GM12865 (cell line): ENCODE measurements at regions not wholly inside any gene's neighbourhood (a gene's known extent, or its start where the extent isn't known, plus 50 kb on each side); places are given as distances from the start of the nearest gene placed in this dataset.

Experiments used
- DNase-seq: peaks from one replicate; pipeline ENCODE4 v3.0.0; 2010; ENCODE audit warnings: low read depth
- H3K4me3 ChIP-seq: 2 replicates; pipeline ENCODE4 v1.5.1; 2011; ENCODE audit warnings: mild to moderate bottlenecking, low read depth, low read length, control low read depth
- CTCF ChIP-seq: IDR thresholded peaks from 2 replicates; pipeline ENCODE4 v1.5.1; 2011; ENCODE audit warnings: low read length, control low read depth, low read depth, inconsistent platforms; ENCODE audit not compliant: insufficient read depth; ENCODE audit errors: missing control alignments

GRCh38 chr10:90302758-90303481 is 554.9 kb downstream of the HTR7 start:
- H3K4me3 ChIP-seq, result no peak overlapping the region
- TF ChIP-seq CTCF, result no peak
- no peak for DNase-seq

- no peak overlapping the region for H3K4me3 ChIP-seq
- no peak for DNase-seq
- no peak for TF ChIP-seq CTCF
Measured at GRCh38 chr10:90304533-90304932, 553.3 kb downstream of the HTR7 start.

GRCh38 chr10:90306187-90306586 is 551.7 kb downstream of the HTR7 start:
- DNase-seq, result no peak
- no peak for TF ChIP-seq CTCF

GRCh38 chr10:90308223-90308622 is 549.6 kb downstream of the HTR7 start:
- DNase-seq, result no peak
- no peak overlapping the region for H3K4me3 ChIP-seq
- no peak for TF ChIP-seq CTCF

More at GRCh38 chr10:90306187-90306586, 551.7 kb downstream of the HTR7 start:
- no peak overlapping the region for H3K4me3 ChIP-seq

GRCh38 chr10:90313576-90314325 is 544.1 kb downstream of the HTR7 start:
- no peak for TF ChIP-seq CTCF
- no peak for DNase-seq
- no peak overlapping the region for H3K4me3 ChIP-seq

- DNase-seq, result no peak
- no peak overlapping the region for H3K4me3 ChIP-seq
- no peak for TF ChIP-seq CTCF
Measured at GRCh38 chr10:90314718-90315117, 543.1 kb downstream of the HTR7 start.
